HepG2 (cell line): ENCODE measurements at regions not wholly inside any gene's neighbourhood (a gene's known extent, or its start where the extent isn't known, plus 50 kb on each side); places are given as distances from the start of the nearest gene placed in this dataset.

Source experiments
- ATAC-seq: fragments of 200-7000 bp; cut with Tn5 transposase; 3 replicates; pipeline ENCODE4 v1.9.1; 2020; ENCODE audit warnings: mild to moderate bottlenecking, moderate library complexity
- BruUV-seq: library from RNA; stranded (reverse); fragments of 400-500 nt; replicated peaks from 2 replicates; lab custom pipeline; 2021; lab: Mats Ljungman, UMichigan
- CTCF ChIA-PET: fragments of 300-600 bp; formaldehyde crosslinking; extraction: SDS; loops from one replicate; lab custom pipeline; 2021; ENCODE audit warnings: low total read pairs, inconsistent platforms, low intra/inter-chr PET ratio; lab: Yijun Ruan, JAX
- POLR2A ChIA-PET: fragments of 350-600 bp; sonication (Branson Sonifier 250); formaldehyde crosslinking; loops from one replicate; lab custom pipeline; 2020; ENCODE audit warnings: antibody characterized with exemption, inconsistent platforms; lab: Yijun Ruan, JAX
- DNase-seq: peaks from one replicate; pipeline ENCODE4 v3.0.0-alpha.2; 2015; ENCODE audit warnings: low spot score
- FAIRE-seq: peaks from 3 replicates; lab custom pipeline; 2011; peaks lifted over from hg19 to GRCh38; lab: Jason Lieb, UNC
- H2AFZ ChIP-seq: one replicate; pipeline ENCODE4 v1.6.1; 2011; ENCODE audit warnings: low read length, inconsistent platforms
- H3K27ac ChIP-seq: fragments of 300-600 bp; 3 replicates; pipeline ENCODE4 v1.8.0; 2011; ENCODE audit warnings: mixed run types, mild to moderate bottlenecking, mixed read lengths, low read length, inconsistent platforms; ENCODE audit not compliant: insufficient read depth; ENCODE audit errors: extremely low read length
- H3K27me3 ChIP-seq, 2 experiments: fragments of 200-600 bp in 1 of 2; 2 replicates in 1 of 2; 3 replicates in 1 of 2; pipeline versions ENCODE4 v1.6.0 to v1.8.0; 2011; ENCODE audit warnings: low read length in 2 of 2, mild to moderate bottlenecking in 2 of 2, moderate library complexity in 2 of 2, inconsistent platforms in 1 of 2; ENCODE audit not compliant: insufficient read depth in 2 of 2, control insufficient read depth in 1 of 2
- H3K36me3 ChIP-seq, 2 experiments: fragments of 200-600 bp in 1 of 2; replicated peaks in 1 of 2; 2 replicates in 1 of 2; 3 replicates in 1 of 2; pipeline versions ENCODE4 v1.5.1 to v1.8.0; 2011; ENCODE audit warnings: low read length in 2 of 2, inconsistent platforms in 1 of 2; ENCODE audit not compliant: insufficient read depth in 2 of 2, control insufficient read depth in 1 of 2
- H3K4me1 ChIP-seq: 2 replicates; pipeline ENCODE4 v1.5.1; 2012; ENCODE audit warnings: low read length, inconsistent platforms; ENCODE audit not compliant: insufficient read depth
- H3K4me2 ChIP-seq: 2 replicates; pipeline ENCODE4 v1.6.0; 2011; ENCODE audit warnings: low read depth, low read length, inconsistent platforms
- H3K4me3 ChIP-seq, 3 experiments: fragments of 200-600 bp in 1 of 3; sonication (generic), shearing (Covaris generic) in 1 of 3; replicated peaks in 1 of 3; 2 replicates each; pipeline ENCODE4 v1.5.1; 2011 to 2016; ENCODE audit warnings: low read length in 3 of 3, inconsistent platforms in 2 of 3, low read depth in 2 of 3, mild to moderate bottlenecking in 2 of 3, control low read depth in 1 of 3, mixed read lengths in 1 of 3; ENCODE audit not compliant: insufficient read depth in 1 of 3
- H3K79me2 ChIP-seq: one replicate; pipeline ENCODE4 v1.6.1; 2011; ENCODE audit warnings: low read length, inconsistent platforms; ENCODE audit not compliant: insufficient read depth
- H3K9ac ChIP-seq: 2 replicates; pipeline ENCODE4 v1.6.0; 2011; ENCODE audit warnings: mild to moderate bottlenecking, low read depth, low read length, inconsistent platforms; ENCODE audit not compliant: insufficient read depth
- H3K9me3 ChIP-seq: 2 replicates; pipeline ENCODE4 v1.5.1; 2012; ENCODE audit warnings: mild to moderate bottlenecking, low read length
- H4K20me1 ChIP-seq: 2 replicates; pipeline ENCODE4 v1.6.0; 2011; ENCODE audit warnings: inconsistent platforms, mild to moderate bottlenecking, low read length, moderate library complexity; ENCODE audit not compliant: insufficient read depth
- BHLHE40 ChIP-seq: IDR thresholded peaks from 2 replicates; pipeline ENCODE4 v1.6.1; 2011; ENCODE audit warnings: low read length, improper control_type of control experiment
- JUNB ChIP-seq: sonication (generic); formaldehyde crosslinking; IDR thresholded peaks from 2 replicates; pipeline ENCODE4 v1.8.0; 2022; ENCODE audit warnings: missing genetic modification reagents, mild to moderate bottlenecking, borderline replicate concordance
- MAFK ChIP-seq, 2 experiments: IDR thresholded peaks in 1 of 2; conservative IDR thresholded peaks in 1 of 2; 2 replicates each; pipeline ENCODE4 v1.6.1; 2011; ENCODE audit warnings: improper control_type of control experiment in 2 of 2, low read length in 2 of 2
- NR2C2 ChIP-seq: sonication (generic); formaldehyde crosslinking; IDR thresholded peaks from 2 replicates; pipeline ENCODE4 v1.4.0; 2020; ENCODE audit warnings: missing genetic modification reagents, mild to moderate bottlenecking, moderate library complexity, borderline replicate concordance
- POLR2G ChIP-seq: fragments of 200-400 bp; formaldehyde crosslinking; IDR thresholded peaks from 2 replicates; pipeline ENCODE4 v1.6.1; 2018; ENCODE audit warnings: mild to moderate bottlenecking, low read depth, low read length, moderate library complexity
- RARG ChIP-seq: sonication (generic); formaldehyde crosslinking; IDR thresholded peaks from 2 replicates; pipeline ENCODE4 v1.4.0; 2020; ENCODE audit warnings: low read depth, mild to moderate bottlenecking, missing genetic modification reagents
- YEATS2 ChIP-seq: sonication (generic); formaldehyde crosslinking; IDR thresholded peaks from 2 replicates; pipeline ENCODE4 v1.4.0; 2020; ENCODE audit warnings: missing genetic modification reagents, borderline replicate concordance
- ZFP90 ChIP-seq: sonication (generic); formaldehyde crosslinking; IDR thresholded peaks from 2 replicates; pipeline ENCODE4 v1.8.0; 2022; ENCODE audit warnings: missing genetic modification reagents, mild to moderate bottlenecking, inconsistent platforms, borderline replicate concordance
- ZNF329 ChIP-seq: sonication (generic); formaldehyde crosslinking; IDR thresholded peaks from 2 replicates; pipeline ENCODE4 v1.9.0; 2021; ENCODE audit warnings: low read depth, mild to moderate bottlenecking, missing genetic modification reagents
- ZNF782 ChIP-seq: sonication (generic); formaldehyde crosslinking; IDR thresholded peaks from 2 replicates; pipeline ENCODE4 v1.4.0; 2020; ENCODE audit warnings: missing genetic modification reagents, mild to moderate bottlenecking, borderline replicate concordance
- ZNF841 ChIP-seq: sonication (generic); formaldehyde crosslinking; IDR thresholded peaks from 2 replicates; pipeline ENCODE4 v1.8.1; 2023; ENCODE audit warnings: missing genetic modification reagents, borderline replicate concordance
- WGBS: methylation state at CpG from one replicate; pipeline ENCODE4 v1.1.6; 2017; ENCODE audit warnings: low lambda C conversion rate; 5-methylcytosine and 5-hydroxymethylcytosine counted together
- in situ Hi-C: cut with HindIII; loops from 2 replicates; pipeline ENCODE4 v1.10.0; 2017; ENCODE audit warnings: low pct_unique_long_range_greater_than_20kb; ENCODE audit not compliant: extremely low pct_ligation_motif_present
- intact Hi-C: fragments of 100-400 bp; cut with micrococcal nuclease; formaldehyde crosslinking; loops from one replicate; pipeline ENCODE4 v1.10.0; 2022; ENCODE audit not compliant: unreplicated experiment
- TF ChIP-seq, protein P1 (sequence below): sonication (generic); formaldehyde crosslinking; IDR thresholded peaks from 2 replicates; pipeline ENCODE4 v1.9.0; 2021; ENCODE audit warnings: missing genetic modification reagents, borderline replicate concordance
- TF ChIP-seq, protein P2 (sequence below): sonication (generic); formaldehyde crosslinking; IDR thresholded peaks from 2 replicates; pipeline ENCODE4 v1.4.0; 2020; ENCODE audit warnings: mild to moderate bottlenecking, missing genetic modification reagents
- TF ChIP-seq, protein P3 (sequence below): sonication (generic); formaldehyde crosslinking; IDR thresholded peaks from 2 replicates; pipeline ENCODE4 v1.5.0; 2020; ENCODE audit warnings: mild to moderate bottlenecking, missing genetic modification reagents

DNA sequence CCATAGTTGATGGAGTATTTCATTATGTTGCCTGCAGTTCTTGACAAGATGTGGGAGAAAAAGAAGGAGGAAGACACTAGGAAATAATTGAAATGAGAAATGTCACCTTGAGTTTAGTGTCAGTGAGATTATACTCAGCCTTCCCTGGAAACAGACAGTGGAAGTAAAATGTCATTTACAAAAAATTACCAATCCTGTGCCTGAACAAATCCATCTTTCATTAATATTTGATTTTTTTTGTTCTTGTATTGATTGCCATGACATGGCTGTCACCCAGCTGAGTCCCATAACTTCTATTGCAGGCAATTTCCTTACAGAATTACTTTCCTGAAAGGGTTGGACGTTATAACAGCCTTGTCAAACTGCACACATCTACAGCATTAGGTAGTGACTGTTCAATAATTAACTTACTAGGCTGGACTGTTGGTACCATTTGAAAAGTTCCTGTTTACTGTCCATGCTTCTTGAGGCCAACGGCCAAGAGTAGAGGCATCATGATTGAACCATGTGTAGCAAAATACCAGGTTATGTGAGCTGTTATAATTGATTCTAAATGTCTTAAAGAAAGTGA is 572.2 kb upstream of the LMCD1 start:
- in situ Hi-C loops (no loop called here), intact Hi-C loops (no loop called here)
- FAIRE-seq (no peak), DNase-seq (no peak), ATAC-seq (no peak)
- Histone ChIP-seq H3K4me3 (no peak overlapping the region), H3K4me1 (no peaks in the 10 kb centered on the region), H3K27ac (no peak overlapping the region), H4K20me1 (no peaks in the 10 kb centered on the region), H3K79me2 (no peaks in the 10 kb centered on the region), H3K36me3 (no peaks in the 10 kb centered on the region), H3K9me3 (peaks cover 57% of the 10 kb centered on the region)
- CTCF ChIA-PET: no interaction called here
- WGBS: 0% methylated on average over 2 of the region's 2 CpGs
- BruUV-seq: no TSS peak
- TF ChIP-seq JUNB (CRISPR knock-in tag) (no peak), MAFK (conservative IDR thresholded peaks at IDR 0.05 in 1 of 2, IDR thresholded peaks at IDR 0.05 in 1 of 2; ENCODE audit: low read length in 2 of 2) (no peak)
- TF ChIP-seq, protein P1, sequence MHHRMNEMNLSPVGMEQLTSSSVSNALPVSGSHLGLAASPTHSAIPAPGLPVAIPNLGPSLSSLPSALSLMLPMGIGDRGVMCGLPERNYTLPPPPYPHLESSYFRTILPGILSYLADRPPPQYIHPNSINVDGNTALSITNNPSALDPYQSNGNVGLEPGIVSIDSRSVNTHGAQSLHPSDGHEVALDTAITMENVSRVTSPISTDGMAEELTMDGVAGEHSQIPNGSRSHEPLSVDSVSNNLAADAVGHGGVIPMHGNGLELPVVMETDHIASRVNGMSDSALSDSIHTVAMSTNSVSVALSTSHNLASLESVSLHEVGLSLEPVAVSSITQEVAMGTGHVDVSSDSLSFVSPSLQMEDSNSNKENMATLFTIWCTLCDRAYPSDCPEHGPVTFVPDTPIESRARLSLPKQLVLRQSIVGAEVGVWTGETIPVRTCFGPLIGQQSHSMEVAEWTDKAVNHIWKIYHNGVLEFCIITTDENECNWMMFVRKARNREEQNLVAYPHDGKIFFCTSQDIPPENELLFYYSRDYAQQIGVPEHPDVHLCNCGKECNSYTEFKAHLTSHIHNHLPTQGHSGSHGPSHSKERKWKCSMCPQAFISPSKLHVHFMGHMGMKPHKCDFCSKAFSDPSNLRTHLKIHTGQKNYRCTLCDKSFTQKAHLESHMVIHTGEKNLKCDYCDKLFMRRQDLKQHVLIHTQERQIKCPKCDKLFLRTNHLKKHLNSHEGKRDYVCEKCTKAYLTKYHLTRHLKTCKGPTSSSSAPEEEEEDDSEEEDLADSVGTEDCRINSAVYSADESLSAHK: no peak
- TF ChIP-seq, all 625 proteins: peak for 0
- no peak overlapping the region for H3K9ac ChIP-seq
- no peak overlapping the region for H3K4me2 ChIP-seq
- POLR2A ChIA-PET: no interaction called here
- no peak overlapping the region for H2AFZ ChIP-seq
- H3K27me3 ChIP-seq: no peaks in the 10 kb centered on the region; a peak in 1 of 5 replicates

DNA sequence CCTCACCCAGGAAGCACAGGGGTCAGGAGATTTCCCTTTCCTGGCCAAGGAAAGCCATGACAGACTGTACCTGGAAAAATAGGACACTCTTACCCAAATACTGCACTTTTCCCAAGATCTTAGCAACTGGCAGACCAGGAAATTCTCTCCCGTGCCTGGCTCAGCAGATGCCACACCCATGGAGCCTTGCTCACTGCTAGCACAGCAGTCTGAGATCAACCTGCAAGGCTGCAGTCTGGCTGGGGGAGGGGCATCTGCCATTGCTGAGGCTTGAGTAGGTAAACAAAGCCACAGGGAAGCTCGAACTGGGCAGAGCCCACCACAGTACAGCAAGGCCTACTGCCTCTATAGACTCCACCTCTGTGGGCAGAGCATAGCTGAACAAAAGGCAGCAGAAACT is 567.3 kb upstream of the LMCD1 start:
- ChIA-PET CTCF (no interaction called here), POLR2A (no interaction called here)
- Histone ChIP-seq H3K4me2 (no peak overlapping the region), H4K20me1 (no peaks in the 10 kb centered on the region), H3K9me3 (peaks cover 24% of the 10 kb centered on the region), H3K9ac (no peak overlapping the region), H3K79me2 (no peaks in the 10 kb centered on the region), H3K4me1 (no peaks in the 10 kb centered on the region), H3K27ac (no peak overlapping the region), H2AFZ (no peak overlapping the region), H3K27me3 (no peaks in the 10 kb centered on the region), H3K36me3 (no peaks in the 10 kb centered on the region), H3K4me3 (no peak overlapping the region)
- in situ Hi-C loops (no loop called here), intact Hi-C loops (no loop called here)
- BruUV-seq: no TSS peak
- ATAC-seq (no peak), DNase-seq (no peak), FAIRE-seq (no peak)
- WGBS: 0% methylated on average over 1 of the region's 2 CpGs
- TF ChIP-seq, protein P2, sequence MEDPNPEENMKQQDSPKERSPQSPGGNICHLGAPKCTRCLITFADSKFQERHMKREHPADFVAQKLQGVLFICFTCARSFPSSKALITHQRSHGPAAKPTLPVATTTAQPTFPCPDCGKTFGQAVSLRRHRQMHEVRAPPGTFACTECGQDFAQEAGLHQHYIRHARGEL (CRISPR knock-in tag): no peak
- TF ChIP-seq POLR2G (no peak), ZFP90 (CRISPR knock-in tag) (no peak), BHLHE40 (no peak), ZNF782 (CRISPR knock-in tag) (no peak), NR2C2 (CRISPR knock-in tag) (no peak), ZNF329 (CRISPR knock-in tag) (no peak), YEATS2 (no peak), ZNF841 (no peak), RARG (CRISPR knock-in tag) (no peak)
- TF ChIP-seq, protein P3, sequence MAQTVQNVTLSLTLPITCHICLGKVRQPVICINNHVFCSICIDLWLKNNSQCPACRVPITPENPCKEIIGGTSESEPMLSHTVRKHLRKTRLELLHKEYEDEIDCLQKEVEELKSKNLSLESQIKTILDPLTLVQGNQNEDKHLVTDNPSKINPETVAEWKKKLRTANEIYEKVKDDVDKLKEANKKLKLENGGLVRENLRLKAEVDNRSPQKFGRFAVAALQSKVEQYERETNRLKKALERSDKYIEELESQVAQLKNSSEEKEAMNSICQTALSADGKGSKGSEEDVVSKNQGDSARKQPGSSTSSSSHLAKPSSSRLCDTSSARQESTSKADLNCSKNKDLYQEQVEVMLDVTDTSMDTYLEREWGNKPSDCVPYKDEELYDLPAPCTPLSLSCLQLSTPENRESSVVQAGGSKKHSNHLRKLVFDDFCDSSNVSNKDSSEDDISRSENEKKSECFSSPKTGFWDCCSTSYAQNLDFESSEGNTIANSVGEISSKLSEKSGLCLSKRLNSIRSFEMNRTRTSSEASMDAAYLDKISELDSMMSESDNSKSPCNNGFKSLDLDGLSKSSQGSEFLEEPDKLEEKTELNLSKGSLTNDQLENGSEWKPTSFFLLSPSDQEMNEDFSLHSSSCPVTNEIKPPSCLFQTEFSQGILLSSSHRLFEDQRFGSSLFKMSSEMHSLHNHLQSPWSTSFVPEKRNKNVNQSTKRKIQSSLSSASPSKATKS: no peak
